HG03060 (cell line): ENCODE measurements at regions not wholly inside any gene's neighbourhood (a gene's known extent, or its start where the extent isn't known, plus 50 kb on each side); places are given as distances from the start of the nearest gene placed in this dataset.

Experiments
- ATAC-seq: cut with Tn5 transposase; IDR thresholded peaks from one replicate; pipeline ENCODE4 v1.9.1; 2021; ENCODE audit warnings: low read depth, moderate number of reproducible peaks; ENCODE audit not compliant: unreplicated experiment

- no peak for ATAC-seq
Observed at GRCh38 chr16:86681031-86681756, 102.8 kb downstream of the FOXL1 start.

- no peak for ATAC-seq
Observed at GRCh38 chr16:86681757-86682106, 103.4 kb downstream of the FOXL1 start.

GRCh38 chr16:86682219-86682904 lies 104.0 kb downstream of the FOXL1 start:
- no peak for ATAC-seq

- ATAC-seq: no peak
Observed at GRCh38 chr16:86683441-86684194, 105.3 kb downstream of the FOXL1 start.

GRCh38 chr16:86685076-86685475 lies 106.7 kb downstream of the FOXL1 start:
- ATAC-seq: no peak

- ATAC-seq: no peak
Observed at GRCh38 chr16:86690970-86691369, 112.6 kb downstream of the FOXL1 start.

GRCh38 chr16:86692426-86692825 lies 114.1 kb downstream of the FOXL1 start:
- no peak for ATAC-seq

- no peak for ATAC-seq
Observed at GRCh38 chr16:86693033-86693432, 114.7 kb downstream of the FOXL1 start.

- ATAC-seq: no peak
Observed at GRCh38 chr16:86697715-86698114, 119.4 kb downstream of the FOXL1 start.

GRCh38 chr16:86700046-86700945 lies 121.9 kb downstream of the FOXL1 start:
- ATAC-seq: no peak

- ATAC-seq: no peak
Observed at GRCh38 chr16:86701286-86701975, 123.1 kb downstream of the FOXL1 start.

GRCh38 chr16:86702824-86703588 lies 124.7 kb downstream of the FOXL1 start:
- no peak for ATAC-seq

- no peak for ATAC-seq
Observed at GRCh38 chr16:86704516-86704915, 126.2 kb downstream of the FOXL1 start.

GRCh38 chr16:86706726-86707125 lies 128.4 kb downstream of the FOXL1 start:
- ATAC-seq: no peak

- no peak for ATAC-seq
Observed at GRCh38 chr16:86707171-86707570, 128.8 kb downstream of the FOXL1 start.

- no peak for ATAC-seq
Observed at GRCh38 chr16:86707581-86707980, 129.2 kb downstream of the FOXL1 start.

- no peak for ATAC-seq
Observed at GRCh38 chr16:86708431-86708830, 130.1 kb downstream of the FOXL1 start.

- ATAC-seq: no peak
Observed at GRCh38 chr16:86709103-86709502, 130.8 kb downstream of the FOXL1 start.

GRCh38 chr16:86709902-86710601 lies 131.7 kb downstream of the FOXL1 start:
- ATAC-seq: no peak
